ENCODE measurements at regions not wholly inside any gene's neighbourhood (a gene's known extent, or its start where the extent isn't known, plus 50 kb on each side); places are given as distances from the start of the nearest gene placed in this dataset.

GRCh38 chr9:75798505-75798904, 92.0 kb upstream of the PCSK5 start:
- Histone ChIP-seq H3K79me2 (ENCODE audit: low read depth) (no peaks in the 10 kb centered on the region), H3K4me3 (no peak overlapping the region), H3K4me2 (no peak overlapping the region), H3K36me3 (ENCODE audit: low read depth) (no peaks in the 10 kb centered on the region), H2AFZ (no peak overlapping the region), H3F3A (ENCODE audit: insufficient read depth, low read depth) (no peaks in the 10 kb centered on the region), H3K4me1 (replicated peaks; ENCODE audit: insufficient read depth) (no peaks in the 10 kb centered on the region; the same call in 1 of the 2 replicates), H3K27me3 (ENCODE audit: insufficient read depth, low read depth) (no peaks in the 10 kb centered on the region), H3K9me2 (ENCODE audit: insufficient read depth) (no peaks in the 10 kb centered on the region), H3K9me3 (ENCODE audit: insufficient read depth, low read depth) (no peaks in the 10 kb centered on the region), H4K20me1 (ENCODE audit: insufficient read depth) (no peaks in the 10 kb centered on the region), H3K27ac (no peak overlapping the region)
- no peak for DNase-seq
- POLR2A ChIA-PET (ENCODE audit: unreplicated experiment) = interaction anchor here (0.5 kb wide), 1 partner anchor 106 kb away, joined by 3 read pairs; no protein-coding TSS in a partner anchor
- no TSS peak for BruUV-seq (replicated peaks)
- no peak for TF ChIP-seq EZH2 (IDR thresholded peaks at IDR 0.05; ENCODE audit: low read depth)
- TF ChIP-seq, protein P1, sequence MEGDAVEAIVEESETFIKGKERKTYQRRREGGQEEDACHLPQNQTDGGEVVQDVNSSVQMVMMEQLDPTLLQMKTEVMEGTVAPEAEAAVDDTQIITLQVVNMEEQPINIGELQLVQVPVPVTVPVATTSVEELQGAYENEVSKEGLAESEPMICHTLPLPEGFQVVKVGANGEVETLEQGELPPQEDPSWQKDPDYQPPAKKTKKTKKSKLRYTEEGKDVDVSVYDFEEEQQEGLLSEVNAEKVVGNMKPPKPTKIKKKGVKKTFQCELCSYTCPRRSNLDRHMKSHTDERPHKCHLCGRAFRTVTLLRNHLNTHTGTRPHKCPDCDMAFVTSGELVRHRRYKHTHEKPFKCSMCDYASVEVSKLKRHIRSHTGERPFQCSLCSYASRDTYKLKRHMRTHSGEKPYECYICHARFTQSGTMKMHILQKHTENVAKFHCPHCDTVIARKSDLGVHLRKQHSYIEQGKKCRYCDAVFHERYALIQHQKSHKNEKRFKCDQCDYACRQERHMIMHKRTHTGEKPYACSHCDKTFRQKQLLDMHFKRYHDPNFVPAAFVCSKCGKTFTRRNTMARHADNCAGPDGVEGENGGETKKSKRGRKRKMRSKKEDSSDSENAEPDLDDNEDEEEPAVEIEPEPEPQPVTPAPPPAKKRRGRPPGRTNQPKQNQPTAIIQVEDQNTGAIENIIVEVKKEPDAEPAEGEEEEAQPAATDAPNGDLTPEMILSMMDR (conservative IDR thresholded peaks at IDR 0.05) = no peak
- intact Hi-C loops (cut with micrococcal nuclease; ENCODE audit: unreplicated experiment) = no loop called here
- CTCF ChIA-PET = no interaction called here

GRCh38 chr9:75803130-75803529, 87.3 kb upstream of the PCSK5 start:
- BruUV-seq (replicated peaks) = no TSS peak
- DNase-seq = no peak
- no peaks in the 10 kb centered on the region for H3K27me3 ChIP-seq (ENCODE audit: insufficient read depth, low read depth)
- H3K4me1 ChIP-seq (replicated peaks; ENCODE audit: insufficient read depth) = no peaks in the 10 kb centered on the region; the same call in 1 of the 2 replicates
- H3K27ac ChIP-seq = no peak overlapping the region
- TF ChIP-seq, protein P1 (conservative IDR thresholded peaks at IDR 0.05) = no peak
- H3K9me3 ChIP-seq (ENCODE audit: insufficient read depth, low read depth) = no peaks in the 10 kb centered on the region
- no peak overlapping the region for H2AFZ ChIP-seq
- no peaks in the 10 kb centered on the region for H3K36me3 ChIP-seq (ENCODE audit: low read depth)
- H3F3A ChIP-seq (ENCODE audit: insufficient read depth, low read depth) = no peaks in the 10 kb centered on the region
- ChIA-PET CTCF (no interaction called here), POLR2A (ENCODE audit: unreplicated experiment) (no interaction called here)
- H4K20me1 ChIP-seq (ENCODE audit: insufficient read depth) = no peaks in the 10 kb centered on the region
- no peak overlapping the region for H3K4me3 ChIP-seq
- no peak overlapping the region for H3K4me2 ChIP-seq
- intact Hi-C loops (cut with micrococcal nuclease; ENCODE audit: unreplicated experiment) = no loop called here
- H3K9me2 ChIP-seq (ENCODE audit: insufficient read depth) = 0 out of 2 replicates have a peak, but pooled peaks cover 3% of the 10 kb centered on the region
- H3K79me2 ChIP-seq (ENCODE audit: low read depth) = no peaks in the 10 kb centered on the region

DNA sequence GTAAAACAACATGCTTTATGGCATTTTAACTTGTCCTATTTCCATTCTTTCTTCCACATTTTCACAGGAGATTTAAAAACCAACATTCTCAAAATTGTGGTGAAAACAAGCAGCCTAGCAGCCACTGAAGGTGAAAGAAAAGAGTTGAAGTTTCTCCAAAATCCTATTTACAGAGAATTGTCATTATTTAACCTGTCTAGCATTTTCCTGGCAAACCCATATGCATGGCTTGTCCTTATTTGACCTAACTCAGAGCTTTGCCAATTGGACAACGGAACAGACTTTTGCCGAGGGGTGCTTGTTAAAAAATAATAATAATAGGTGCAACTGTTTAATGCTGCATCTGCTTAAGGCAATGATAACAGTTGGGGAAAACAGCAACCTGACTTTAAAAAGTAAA, 80.4 kb upstream of the PCSK5 start:
- TF ChIP-seq EZH2 (IDR thresholded peaks at IDR 0.05; ENCODE audit: low read depth) = no peak
- TF ChIP-seq, protein P1 (conservative IDR thresholded peaks at IDR 0.05) = no peak
- Histone ChIP-seq H2AFZ (no peak overlapping the region), H3K4me3 (no peak overlapping the region), H4K20me1 (ENCODE audit: insufficient read depth) (no peaks in the 10 kb centered on the region), H3K27me3 (ENCODE audit: insufficient read depth, low read depth) (no peaks in the 10 kb centered on the region), H3K9me3 (ENCODE audit: insufficient read depth, low read depth) (no peaks in the 10 kb centered on the region; the same call in 1 of the 2 replicates), H3K27ac (no peak overlapping the region), H3F3A (ENCODE audit: insufficient read depth, low read depth) (no peaks in the 10 kb centered on the region), H3K36me3 (ENCODE audit: low read depth) (no peaks in the 10 kb centered on the region), H3K4me1 (replicated peaks; ENCODE audit: insufficient read depth) (no peaks in the 10 kb centered on the region), H3K9me2 (ENCODE audit: insufficient read depth) (no peaks in the 10 kb centered on the region), H3K4me2 (no peak overlapping the region), H3K79me2 (ENCODE audit: low read depth) (no peaks in the 10 kb centered on the region)
- no peak for DNase-seq
- ChIA-PET POLR2A (ENCODE audit: unreplicated experiment) (no interaction called here), CTCF (no interaction called here)
- BruUV-seq (replicated peaks) = no TSS peak
- intact Hi-C loops (cut with micrococcal nuclease; ENCODE audit: unreplicated experiment) = no loop called here
